Smooth muscle cell (in vitro differentiated cells): ENCODE measurements at regions not wholly inside any gene's neighbourhood (a gene's known extent, or its start where the extent isn't known, plus 50 kb on each side); places are given as distances from the start of the nearest gene placed in this dataset.

Experiments
- DNase-seq: peaks from one replicate; lab custom pipeline; 2025; ENCODE audit not compliant: unreplicated experiment; lab: John Stamatoyannopoulos, UW
- H2AFZ ChIP-seq: fragments of 200-600 bp; sonication (generic); 2 replicates; pipeline ENCODE4 v1.6.0; 2016; ENCODE audit warnings: antibody characterized with exemption, low read depth, mild to moderate bottlenecking
- H3F3A ChIP-seq: fragments of 200-600 bp; sonication (generic); 2 replicates; pipeline ENCODE4 v1.6.0; 2017; ENCODE audit warnings: antibody characterized with exemption, low read depth
- H3K27ac ChIP-seq: fragments of 200-600 bp; sonication (generic); 2 replicates; pipeline ENCODE4 v1.5.1; 2016; ENCODE audit warnings: low read depth, mild to moderate bottlenecking
- H3K27me3 ChIP-seq: fragments of 200-600 bp; sonication (generic); 2 replicates; pipeline ENCODE4 v1.6.1; 2016; ENCODE audit warnings: low read depth, mild to moderate bottlenecking
- H3K36me3 ChIP-seq: fragments of 200-600 bp; sonication (generic); 2 replicates; pipeline ENCODE4 v1.5.1; 2016; ENCODE audit warnings: low read depth
- H3K4me1 ChIP-seq: fragments of 200-600 bp; sonication (generic); 2 replicates; pipeline ENCODE4 v1.5.1; 2016; ENCODE audit warnings: low read depth
- H3K4me2 ChIP-seq: fragments of 200-600 bp; sonication (generic); 2 replicates; pipeline ENCODE4 v1.6.0; 2016; ENCODE audit warnings: mild to moderate bottlenecking
- H3K4me3 ChIP-seq: fragments of 200-600 bp; sonication (generic); 2 replicates; pipeline ENCODE4 v1.5.1; 2016; ENCODE audit warnings: mild to moderate bottlenecking
- H3K79me2 ChIP-seq: fragments of 200-600 bp; sonication (generic); 2 replicates; pipeline ENCODE4 v1.6.0; 2016; ENCODE audit warnings: low read depth, mild to moderate bottlenecking
- H3K9ac ChIP-seq: fragments of 200-600 bp; sonication (generic); 2 replicates; pipeline ENCODE4 v1.6.0; 2016; ENCODE audit warnings: low read depth
- H3K9me3 ChIP-seq: fragments of 200-600 bp; sonication (generic); replicated peaks from 2 replicates; pipeline ENCODE4 v1.5.1; 2016; ENCODE audit warnings: low read depth
- H4K20me1 ChIP-seq: fragments of 200-600 bp; sonication (generic); 2 replicates; pipeline ENCODE4 v1.6.0; 2016; ENCODE audit warnings: low read depth
- WGBS: methylation state at CpG from one replicate; pipeline ENCODE4 v1.1.7; 2016; ENCODE audit warnings: low lambda C conversion rate; 5-methylcytosine and 5-hydroxymethylcytosine counted together
- TF ChIP-seq, protein P1 (sequence below): fragments of 200-600 bp; sonication (generic); IDR thresholded peaks from 2 replicates; pipeline ENCODE4 v1.5.1; 2017; ENCODE audit warnings: borderline replicate concordance, mild to moderate bottlenecking, antibody characterized with exemption; ENCODE audit not compliant: insufficient read depth, poor library complexity, severe bottlenecking

DNA sequence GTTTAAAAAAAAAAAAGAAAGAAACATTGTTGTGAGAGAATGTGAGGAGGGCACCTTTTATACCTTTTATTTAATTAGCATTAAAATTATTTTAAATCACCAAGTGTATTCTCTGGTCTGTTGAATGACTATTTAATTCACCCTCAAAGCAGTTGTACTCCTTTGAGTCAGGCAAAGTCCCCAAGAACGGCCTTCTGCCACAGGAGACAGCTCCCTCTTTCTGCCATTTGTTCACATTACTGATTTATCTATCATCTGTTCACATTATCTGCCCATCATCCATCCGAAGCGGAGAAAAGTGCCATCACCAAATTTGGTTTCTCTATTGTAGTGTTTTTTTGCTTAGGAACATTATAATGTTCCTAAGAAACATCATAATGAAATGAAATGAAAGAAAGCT, 240.7 kb upstream of the DPP10 start:
- no peak overlapping the region for H2AFZ ChIP-seq
- no peak overlapping the region for H3K4me2 ChIP-seq
- no peaks in the 10 kb centered on the region for H3K79me2 ChIP-seq
- no peaks in the 10 kb centered on the region for H3K4me1 ChIP-seq
- no peaks in the 10 kb centered on the region for H4K20me1 ChIP-seq
- H3K9ac ChIP-seq, result no peak overlapping the region
- no peaks in the 10 kb centered on the region for H3K36me3 ChIP-seq
- 75% methylated on average over 3 of the region's 3 CpGs for WGBS
- no peaks in the 10 kb centered on the region for H3K27me3 ChIP-seq
- no peak overlapping the region for H3K4me3 ChIP-seq
- TF ChIP-seq, protein P1, sequence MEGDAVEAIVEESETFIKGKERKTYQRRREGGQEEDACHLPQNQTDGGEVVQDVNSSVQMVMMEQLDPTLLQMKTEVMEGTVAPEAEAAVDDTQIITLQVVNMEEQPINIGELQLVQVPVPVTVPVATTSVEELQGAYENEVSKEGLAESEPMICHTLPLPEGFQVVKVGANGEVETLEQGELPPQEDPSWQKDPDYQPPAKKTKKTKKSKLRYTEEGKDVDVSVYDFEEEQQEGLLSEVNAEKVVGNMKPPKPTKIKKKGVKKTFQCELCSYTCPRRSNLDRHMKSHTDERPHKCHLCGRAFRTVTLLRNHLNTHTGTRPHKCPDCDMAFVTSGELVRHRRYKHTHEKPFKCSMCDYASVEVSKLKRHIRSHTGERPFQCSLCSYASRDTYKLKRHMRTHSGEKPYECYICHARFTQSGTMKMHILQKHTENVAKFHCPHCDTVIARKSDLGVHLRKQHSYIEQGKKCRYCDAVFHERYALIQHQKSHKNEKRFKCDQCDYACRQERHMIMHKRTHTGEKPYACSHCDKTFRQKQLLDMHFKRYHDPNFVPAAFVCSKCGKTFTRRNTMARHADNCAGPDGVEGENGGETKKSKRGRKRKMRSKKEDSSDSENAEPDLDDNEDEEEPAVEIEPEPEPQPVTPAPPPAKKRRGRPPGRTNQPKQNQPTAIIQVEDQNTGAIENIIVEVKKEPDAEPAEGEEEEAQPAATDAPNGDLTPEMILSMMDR, result no peak
- DNase-seq, result no peak
- H3F3A ChIP-seq, result no peaks in the 10 kb centered on the region
- H3K9me3 ChIP-seq, result no peaks in the 10 kb centered on the region
- H3K27ac ChIP-seq, result no peak overlapping the region

- Histone ChIP-seq H3F3A (no peaks in the 10 kb centered on the region), H3K9ac (no peak overlapping the region), H2AFZ (no peak overlapping the region), H3K36me3 (no peaks in the 10 kb centered on the region), H3K27ac (no peak overlapping the region), H3K9me3 (no peaks in the 10 kb centered on the region), H4K20me1 (no peaks in the 10 kb centered on the region), H3K27me3 (no peaks in the 10 kb centered on the region), H3K4me1 (no peaks in the 10 kb centered on the region), H3K4me3 (no peak overlapping the region), H3K79me2 (no peaks in the 10 kb centered on the region), H3K4me2 (no peak overlapping the region)
- no peak for DNase-seq
- WGBS, result 97% methylated on average over 1 of the region's 1 CpG
- TF ChIP-seq, protein P1, result no peak
Observed at GRCh38 chr2:114203679-114204078, 238.8 kb upstream of the DPP10 start.

DNA sequence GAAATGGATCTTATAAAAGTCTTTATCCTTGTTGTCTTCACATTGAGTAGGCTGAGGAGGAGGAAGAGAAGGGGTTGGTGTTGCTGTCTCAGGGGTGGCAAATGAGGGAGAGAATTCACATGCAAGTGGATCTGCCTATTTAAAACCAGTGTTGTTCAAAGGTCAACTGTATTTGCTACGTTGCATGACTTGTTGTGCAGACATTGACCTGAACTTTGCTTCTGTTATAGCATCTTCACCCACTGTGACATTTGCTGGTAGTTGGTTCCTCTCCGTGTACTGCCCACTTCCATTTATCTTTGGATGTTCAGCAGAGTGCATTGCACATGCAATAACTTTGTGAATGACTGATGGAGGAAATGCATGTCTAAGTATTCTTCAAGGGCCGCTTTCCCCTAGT, 228.6 kb upstream of the DPP10 start:
- WGBS, result 90% methylated on average over 3 of the region's 3 CpGs
- DNase-seq, result no peak
- H3K4me1 ChIP-seq, result no peaks in the 10 kb centered on the region
- H3K27me3 ChIP-seq, result no peaks in the 10 kb centered on the region
- no peaks in the 10 kb centered on the region for H3F3A ChIP-seq
- no peaks in the 10 kb centered on the region for H3K36me3 ChIP-seq
- H3K4me2 ChIP-seq, result no peak overlapping the region
- no peaks in the 10 kb centered on the region for H4K20me1 ChIP-seq
- no peak overlapping the region for H3K4me3 ChIP-seq
- H3K27ac ChIP-seq, result no peak overlapping the region
- no peaks in the 10 kb centered on the region for H3K9me3 ChIP-seq
- no peak overlapping the region for H2AFZ ChIP-seq
- no peaks in the 10 kb centered on the region for H3K79me2 ChIP-seq
- TF ChIP-seq, protein P1, result no peak
- no peak overlapping the region for H3K9ac ChIP-seq

DNA sequence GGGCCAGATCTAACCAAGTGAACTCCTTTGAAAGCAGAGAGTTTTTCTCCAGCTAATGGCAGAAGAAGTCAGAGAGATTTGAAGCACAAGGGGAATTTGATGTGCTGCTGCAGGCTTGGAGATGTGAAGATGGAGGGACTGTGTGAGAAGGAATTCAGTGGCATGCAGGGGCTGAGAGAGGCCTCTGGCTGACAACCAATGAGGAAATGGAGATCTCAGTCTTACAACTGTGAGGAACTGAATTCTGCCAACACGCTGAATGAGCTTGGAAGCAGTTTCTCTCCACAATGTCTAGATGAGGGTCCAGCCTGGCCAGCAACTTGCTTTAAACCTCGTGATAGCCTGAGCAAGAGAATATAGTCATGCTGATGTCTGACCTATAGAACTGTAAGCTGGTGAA, 224.1 kb upstream of the DPP10 start:
- no peaks in the 10 kb centered on the region for H3K9me3 ChIP-seq
- H3K27ac ChIP-seq, result no peak overlapping the region
- no peaks in the 10 kb centered on the region for H3F3A ChIP-seq
- H2AFZ ChIP-seq, result no peak overlapping the region
- H3K4me3 ChIP-seq, result no peak overlapping the region
- no peaks in the 10 kb centered on the region for H3K4me1 ChIP-seq
- H3K36me3 ChIP-seq, result no peaks in the 10 kb centered on the region
- DNase-seq, result no peak
- 72% methylated on average over 2 of the region's 2 CpGs for WGBS
- H3K9ac ChIP-seq, result no peak overlapping the region
- H3K79me2 ChIP-seq, result no peaks in the 10 kb centered on the region
- H3K4me2 ChIP-seq, result no peak overlapping the region
- TF ChIP-seq, protein P1, result no peak
- no peaks in the 10 kb centered on the region for H3K27me3 ChIP-seq
- H4K20me1 ChIP-seq, result no peaks in the 10 kb centered on the region
